ENCODE measurements at regions not wholly inside any gene's neighbourhood (a gene's known extent, or its start where the extent isn't known, plus 50 kb on each side); places are given as distances from the start of the nearest gene placed in this dataset.
"Not testable (repeated sequence)": the region's sequence is repeated elsewhere in the genome, so short reads cannot be mapped to it uniquely, and the experiment has no call there.

GRCh38 chr12:131208425-131208824 is 254.7 kb downstream of the ADGRD1 start:
- TF ChIP-seq CTCF (IDR thresholded peaks at IDR 0.05; ENCODE audit: low read depth, low read length), result no peak
- DNase-seq, result no peak
- Histone ChIP-seq H3K9me3 (ENCODE audit: severe bottlenecking) (no peaks in the 10 kb centered on the region), H3K27ac (no peak overlapping the region), H3K4me3 (ENCODE audit: low read depth, low read length) (no peak overlapping the region), H3K36me3 (no peaks in the 10 kb centered on the region), H3K27me3 (ENCODE audit: insufficient read depth, low read depth, severe bottlenecking) (no peaks in the 10 kb centered on the region)

- Histone ChIP-seq H3K27me3 (ENCODE audit: insufficient read depth, low read depth, severe bottlenecking) (no peaks in the 10 kb centered on the region), H3K27ac (no peak overlapping the region)
- TF ChIP-seq CTCF (IDR thresholded peaks at IDR 0.05; ENCODE audit: low read depth, low read length), result no peak
Measured at GRCh38 chr12:131209082-131210070, 255.7 kb downstream of the ADGRD1 start.

GRCh38 chr12:131210506-131211339 is 257.0 kb downstream of the ADGRD1 start:
- Histone ChIP-seq H3K27me3 (ENCODE audit: insufficient read depth, low read depth, severe bottlenecking) (no peaks in the 10 kb centered on the region), H3K36me3 (no peaks in the 10 kb centered on the region), H3K4me3 (ENCODE audit: low read depth, low read length) (no peak overlapping the region), H3K27ac (no peak overlapping the region), H3K9me3 (ENCODE audit: severe bottlenecking) (no peaks in the 10 kb centered on the region)
- no peak for DNase-seq
- TF ChIP-seq CTCF (IDR thresholded peaks at IDR 0.05; ENCODE audit: low read depth, low read length), result no peak

More at GRCh38 chr12:131209082-131210070, 255.7 kb downstream of the ADGRD1 start:
- no peak overlapping the region for H3K4me3 ChIP-seq (ENCODE audit: low read depth, low read length)
- H3K9me3 ChIP-seq (ENCODE audit: severe bottlenecking), result no peaks in the 10 kb centered on the region
- DNase-seq, result no peak
- no peaks in the 10 kb centered on the region for H3K36me3 ChIP-seq

GRCh38 chr12:131211340-131211938 is 257.7 kb downstream of the ADGRD1 start:
- Histone ChIP-seq H3K27ac (no peak overlapping the region), H3K9me3 (ENCODE audit: severe bottlenecking) (no peaks in the 10 kb centered on the region), H3K4me3 (ENCODE audit: low read depth, low read length) (no peak overlapping the region), H3K27me3 (ENCODE audit: insufficient read depth, low read depth, severe bottlenecking) (no peaks in the 10 kb centered on the region), H3K36me3 (no peaks in the 10 kb centered on the region)
- DNase-seq, result no peak
- TF ChIP-seq CTCF (IDR thresholded peaks at IDR 0.05; ENCODE audit: low read depth, low read length), result no peak

GRCh38 chr12:131213896-131214442 is 260.3 kb downstream of the ADGRD1 start:
- Histone ChIP-seq H3K9me3 (ENCODE audit: severe bottlenecking) (no peaks in the 10 kb centered on the region), H3K27me3 (ENCODE audit: insufficient read depth, low read depth, severe bottlenecking) (no peaks in the 10 kb centered on the region), H3K4me3 (ENCODE audit: low read depth, low read length) (no peak overlapping the region), H3K36me3 (no peaks in the 10 kb centered on the region), H3K27ac (no peak overlapping the region)
- no peak for DNase-seq
- no peak for TF ChIP-seq CTCF (IDR thresholded peaks at IDR 0.05; ENCODE audit: low read depth, low read length)

- H3K27ac ChIP-seq; H3K27me3 ChIP-seq (ENCODE audit: insufficient read depth, low read depth, severe bottlenecking); H3K36me3 ChIP-seq; DNase-seq; H3K9me3 ChIP-seq (ENCODE audit: severe bottlenecking); H3K4me3 ChIP-seq (ENCODE audit: low read depth, low read length): not testable (repeated sequence)
Measured at GRCh38 chr12:131214936-131215335, 261.2 kb downstream of the ADGRD1 start.

GRCh38 chr12:131216587-131216986 is 262.9 kb downstream of the ADGRD1 start:
- not testable (repeated sequence) for H3K36me3 ChIP-seq; H3K4me3 ChIP-seq (ENCODE audit: low read depth, low read length); DNase-seq; H3K27ac ChIP-seq; H3K27me3 ChIP-seq (ENCODE audit: insufficient read depth, low read depth, severe bottlenecking); H3K9me3 ChIP-seq (ENCODE audit: severe bottlenecking)
